OCI-LY7 (cell line): ENCODE measurements at regions not wholly inside any gene's neighbourhood (a gene's known extent, or its start where the extent isn't known, plus 50 kb on each side); places are given as distances from the start of the nearest gene placed in this dataset.

Source experiments
- BruUV-seq: library from RNA; stranded (reverse); fragments of 400-500 nt; replicated peaks from 2 replicates; lab custom pipeline; 2021; lab: Mats Ljungman, UMichigan
- CTCF ChIA-PET: fragments of 300-600 bp; sonication (Branson Sonifier 250); formaldehyde crosslinking; loops from one replicate; lab custom pipeline; 2022; ENCODE audit warnings: antibody characterized with exemption; ENCODE audit not compliant: unreplicated experiment; lab: Charles Lee
- POLR2A ChIA-PET: fragments of 300-600 bp; sonication (Branson Sonifier 250); formaldehyde crosslinking; loops from one replicate; lab custom pipeline; 2022; ENCODE audit warnings: antibody characterized with exemption; lab: Charles Lee
- DNase-seq: peaks from one replicate; pipeline ENCODE4 v3.0.0-alpha.2; 2015; ENCODE audit warnings: low spot score
- H2AFZ ChIP-seq: fragments of 200-600 bp; sonication (generic), shearing (Covaris generic); 2 replicates; pipeline ENCODE4 v1.6.1; 2014; ENCODE audit warnings: mild to moderate bottlenecking, antibody characterized with exemption, low read length, moderate library complexity
- H3K27ac ChIP-seq: fragments of 200-600 bp; sonication (generic); 2 replicates; pipeline ENCODE4 v1.5.1; 2014; ENCODE audit warnings: mixed run types, low read depth, mild to moderate bottlenecking, moderate library complexity, low read length, inconsistent platforms; ENCODE audit not compliant: poor library complexity, severe bottlenecking
- H3K36me3 ChIP-seq: fragments of 200-600 bp; sonication (generic); 2 replicates; pipeline ENCODE4 v1.6.1; 2014; ENCODE audit warnings: mild to moderate bottlenecking, antibody characterized with exemption, low read length, moderate library complexity, mixed read lengths; ENCODE audit not compliant: insufficient read depth
- H3K4me1 ChIP-seq: fragments of 200-600 bp; sonication (generic); 2 replicates; pipeline ENCODE4 v1.5.1; 2014; ENCODE audit warnings: mild to moderate bottlenecking, low read length; ENCODE audit not compliant: insufficient read depth, poor library complexity, severe bottlenecking
- H3K4me2 ChIP-seq: fragments of 200-600 bp; sonication (generic); 2 replicates; pipeline ENCODE4 v1.6.1; 2014; ENCODE audit warnings: mild to moderate bottlenecking, low read length
- H3K4me3 ChIP-seq: fragments of 200-600 bp; sonication (generic); 2 replicates; pipeline ENCODE4 v1.5.1; 2014; ENCODE audit warnings: mild to moderate bottlenecking, low read depth, low read length; ENCODE audit not compliant: poor library complexity, severe bottlenecking
- H3K79me2 ChIP-seq: fragments of 200-600 bp; sonication (generic); 2 replicates; pipeline ENCODE4 v1.6.1; 2016; ENCODE audit warnings: low read depth, mild to moderate bottlenecking, low read length, moderate library complexity, mixed read lengths; ENCODE audit not compliant: insufficient read depth
- H3K9me2 ChIP-seq: fragments of 200-600 bp; sonication (generic); 2 replicates; pipeline ENCODE4 v1.6.1; 2016; ENCODE audit warnings: mild to moderate bottlenecking, low read length, mixed read lengths; ENCODE audit not compliant: insufficient read depth
- H3K9me3 ChIP-seq: fragments of 200-600 bp; sonication (generic); 2 replicates; pipeline ENCODE4 v1.6.1; 2014; ENCODE audit warnings: mild to moderate bottlenecking, mixed run types, low read length, mixed read lengths
- H4K20me1 ChIP-seq: fragments of 200-600 bp; sonication (generic); 2 replicates; pipeline ENCODE4 v1.6.1; 2014; ENCODE audit warnings: mild to moderate bottlenecking, antibody characterized with exemption, low read length, moderate library complexity, mixed read lengths; ENCODE audit not compliant: insufficient read depth
- EZH2phosphoT487 ChIP-seq: fragments of 200-600 bp; sonication (generic); IDR thresholded peaks from 2 replicates; pipeline ENCODE4 v1.6.1; 2018; ENCODE audit warnings: low read depth, borderline replicate concordance, mild to moderate bottlenecking, mixed run types, antibody characterized with exemption, low read length, moderate library complexity, mixed read lengths
- intact Hi-C: fragments of 100-400 bp; cut with micrococcal nuclease; formaldehyde crosslinking; loops from one replicate; pipeline ENCODE4 v1.10.0; 2022; ENCODE audit not compliant: unreplicated experiment
- TF ChIP-seq, protein P1 (sequence below): fragments of 200-600 bp; sonication (generic); conservative IDR thresholded peaks from 2 replicates; pipeline ENCODE4 v1.5.1; 2014; ENCODE audit warnings: mild to moderate bottlenecking, antibody characterized with exemption, low read length, moderate library complexity, mixed read lengths

DNA sequence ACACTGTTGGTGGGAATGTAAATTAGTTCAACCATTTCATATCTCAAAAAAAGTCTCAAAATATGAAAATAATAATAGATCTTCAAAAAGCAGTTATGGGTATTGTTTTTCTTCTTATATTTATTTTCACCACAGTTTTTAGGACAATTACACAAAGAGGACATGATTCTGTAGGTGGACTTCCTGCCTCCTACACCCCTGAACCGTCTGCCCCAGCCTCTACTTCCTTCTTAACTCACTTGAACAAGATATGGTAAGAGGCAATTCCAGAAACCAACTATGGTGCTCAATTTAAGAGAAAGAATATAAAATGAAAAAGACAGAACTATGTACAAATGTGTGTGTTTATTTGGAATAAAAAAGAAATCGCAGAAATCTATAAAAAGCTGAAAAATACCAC, 74.1 kb upstream of the MON1B start:
- DNase-seq: no peak
- BruUV-seq: no TSS peak
- Histone ChIP-seq H3K4me2 (no peak overlapping the region), H3K9me2 (no peaks in the 10 kb centered on the region), H3K4me3 (no peak overlapping the region), H3K27ac (no peak overlapping the region), H4K20me1 (no peaks in the 10 kb centered on the region), H3K36me3 (no peaks in the 10 kb centered on the region), H3K9me3 (no peaks in the 10 kb centered on the region), H3K4me1 (no peaks in the 10 kb centered on the region), H3K79me2 (no peaks in the 10 kb centered on the region), H2AFZ (no peak overlapping the region)
- intact Hi-C loops: no loop called here
- ChIA-PET CTCF (no interaction called here), POLR2A (no interaction called here)
- TF ChIP-seq, protein P1, sequence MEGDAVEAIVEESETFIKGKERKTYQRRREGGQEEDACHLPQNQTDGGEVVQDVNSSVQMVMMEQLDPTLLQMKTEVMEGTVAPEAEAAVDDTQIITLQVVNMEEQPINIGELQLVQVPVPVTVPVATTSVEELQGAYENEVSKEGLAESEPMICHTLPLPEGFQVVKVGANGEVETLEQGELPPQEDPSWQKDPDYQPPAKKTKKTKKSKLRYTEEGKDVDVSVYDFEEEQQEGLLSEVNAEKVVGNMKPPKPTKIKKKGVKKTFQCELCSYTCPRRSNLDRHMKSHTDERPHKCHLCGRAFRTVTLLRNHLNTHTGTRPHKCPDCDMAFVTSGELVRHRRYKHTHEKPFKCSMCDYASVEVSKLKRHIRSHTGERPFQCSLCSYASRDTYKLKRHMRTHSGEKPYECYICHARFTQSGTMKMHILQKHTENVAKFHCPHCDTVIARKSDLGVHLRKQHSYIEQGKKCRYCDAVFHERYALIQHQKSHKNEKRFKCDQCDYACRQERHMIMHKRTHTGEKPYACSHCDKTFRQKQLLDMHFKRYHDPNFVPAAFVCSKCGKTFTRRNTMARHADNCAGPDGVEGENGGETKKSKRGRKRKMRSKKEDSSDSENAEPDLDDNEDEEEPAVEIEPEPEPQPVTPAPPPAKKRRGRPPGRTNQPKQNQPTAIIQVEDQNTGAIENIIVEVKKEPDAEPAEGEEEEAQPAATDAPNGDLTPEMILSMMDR: no peak
- no peak for TF ChIP-seq EZH2phosphoT487

DNA sequence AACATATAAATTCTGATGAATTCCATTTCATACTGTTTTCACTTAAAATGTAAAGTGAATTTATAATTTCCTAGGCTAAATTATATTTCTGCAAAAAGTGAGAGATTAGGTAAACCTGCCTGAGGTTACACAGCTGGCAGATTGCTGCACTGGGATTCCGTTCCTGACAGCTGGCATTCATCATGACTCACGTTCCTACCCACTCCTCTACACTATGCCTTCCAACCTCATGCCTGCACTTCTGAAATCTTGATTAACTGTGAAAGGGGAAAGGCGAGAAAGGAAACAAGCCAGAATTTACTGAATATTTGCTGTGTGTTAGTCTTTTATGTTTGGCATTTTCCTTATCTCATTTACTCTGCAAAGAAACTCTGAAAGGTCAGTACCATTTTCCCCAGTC, 73.3 kb upstream of the MON1B start:
- Histone ChIP-seq H3K27ac (no peak overlapping the region), H2AFZ (no peak overlapping the region), H3K4me1 (no peaks in the 10 kb centered on the region), H3K9me2 (no peaks in the 10 kb centered on the region), H3K79me2 (no peaks in the 10 kb centered on the region), H3K36me3 (no peaks in the 10 kb centered on the region), H3K4me2 (no peak overlapping the region), H3K4me3 (no peak overlapping the region), H3K9me3 (no peaks in the 10 kb centered on the region), H4K20me1 (no peaks in the 10 kb centered on the region)
- TF ChIP-seq, protein P1: no peak
- no peak for TF ChIP-seq EZH2phosphoT487
- ChIA-PET POLR2A (no interaction called here), CTCF (no interaction called here)
- intact Hi-C loops: no loop called here
- BruUV-seq: no TSS peak
- DNase-seq: no peak

DNA sequence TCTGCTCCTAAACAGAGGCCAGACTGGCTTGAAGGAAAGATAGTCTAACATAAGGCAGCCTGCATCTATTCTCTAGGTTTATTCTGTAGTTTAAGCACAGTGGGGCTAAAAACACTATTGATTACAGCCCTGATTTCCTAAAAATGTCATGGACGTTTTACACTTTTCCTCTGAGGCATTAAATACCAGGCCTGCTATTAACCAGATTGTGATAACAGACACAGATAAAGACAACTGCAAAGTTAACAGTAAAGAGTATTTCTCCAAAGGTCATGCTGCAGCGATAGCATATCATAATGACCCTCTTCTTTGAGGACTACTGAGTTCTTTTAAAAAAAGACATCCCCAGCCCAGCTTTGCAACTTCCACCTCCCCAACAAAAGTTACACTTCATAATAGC, 59.6 kb upstream of the MON1B start:
- H3K79me2 ChIP-seq: no peaks in the 10 kb centered on the region
- intact Hi-C loops: no loop called here
- H3K27ac ChIP-seq: no peak overlapping the region
- DNase-seq: no peak
- H4K20me1 ChIP-seq: no peaks in the 10 kb centered on the region
- no peaks in the 10 kb centered on the region for H3K36me3 ChIP-seq
- POLR2A ChIA-PET: no interaction called here
- H3K9me3 ChIP-seq: no peaks in the 10 kb centered on the region
- H3K9me2 ChIP-seq: no peaks in the 10 kb centered on the region
- H3K4me1 ChIP-seq: no peaks in the 10 kb centered on the region
- H3K4me3 ChIP-seq: no peak overlapping the region
- no peak for TF ChIP-seq EZH2phosphoT487
- TF ChIP-seq, protein P1: no peak
- no TSS peak for BruUV-seq
- no peak overlapping the region for H3K4me2 ChIP-seq
- no peak overlapping the region for H2AFZ ChIP-seq
- CTCF ChIA-PET: no interaction called here
